A172 (cell line): ENCODE measurements at regions not wholly inside any gene's neighbourhood (a gene's known extent, or its start where the extent isn't known, plus 50 kb on each side); places are given as distances from the start of the nearest gene placed in this dataset.
"Not testable (repeated sequence)": the region's sequence is repeated elsewhere in the genome, so short reads cannot be mapped to it uniquely, and the experiment has no call there.

Experiments used
- DNase-seq: peaks from one replicate; pipeline ENCODE4 v3.0.0-alpha.2; 2015; ENCODE audit warnings: low spot score

DNA sequence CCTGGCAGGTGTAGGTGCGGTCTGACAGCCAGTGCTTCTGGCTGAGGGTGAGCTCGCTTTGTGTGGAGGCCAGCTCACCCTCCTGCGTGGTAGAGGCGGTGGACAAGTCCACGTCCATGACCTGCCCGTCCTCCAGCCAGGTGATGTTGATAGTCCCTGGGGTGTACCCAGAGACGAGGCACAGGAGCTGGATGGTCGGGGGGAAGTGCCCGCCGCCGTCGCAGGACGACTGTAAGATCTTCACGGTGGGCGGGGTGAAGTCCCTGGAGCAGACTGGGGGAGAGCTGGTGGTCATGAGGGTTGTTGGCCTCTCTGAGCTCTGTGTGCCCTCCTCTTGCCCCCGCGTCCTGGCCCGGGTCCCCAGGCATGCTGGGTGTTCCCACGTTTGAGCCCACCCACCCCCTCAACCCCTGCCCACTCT is 74.6 kb downstream of the TMEM121 start:
- DNase-seq: no peak

DNA sequence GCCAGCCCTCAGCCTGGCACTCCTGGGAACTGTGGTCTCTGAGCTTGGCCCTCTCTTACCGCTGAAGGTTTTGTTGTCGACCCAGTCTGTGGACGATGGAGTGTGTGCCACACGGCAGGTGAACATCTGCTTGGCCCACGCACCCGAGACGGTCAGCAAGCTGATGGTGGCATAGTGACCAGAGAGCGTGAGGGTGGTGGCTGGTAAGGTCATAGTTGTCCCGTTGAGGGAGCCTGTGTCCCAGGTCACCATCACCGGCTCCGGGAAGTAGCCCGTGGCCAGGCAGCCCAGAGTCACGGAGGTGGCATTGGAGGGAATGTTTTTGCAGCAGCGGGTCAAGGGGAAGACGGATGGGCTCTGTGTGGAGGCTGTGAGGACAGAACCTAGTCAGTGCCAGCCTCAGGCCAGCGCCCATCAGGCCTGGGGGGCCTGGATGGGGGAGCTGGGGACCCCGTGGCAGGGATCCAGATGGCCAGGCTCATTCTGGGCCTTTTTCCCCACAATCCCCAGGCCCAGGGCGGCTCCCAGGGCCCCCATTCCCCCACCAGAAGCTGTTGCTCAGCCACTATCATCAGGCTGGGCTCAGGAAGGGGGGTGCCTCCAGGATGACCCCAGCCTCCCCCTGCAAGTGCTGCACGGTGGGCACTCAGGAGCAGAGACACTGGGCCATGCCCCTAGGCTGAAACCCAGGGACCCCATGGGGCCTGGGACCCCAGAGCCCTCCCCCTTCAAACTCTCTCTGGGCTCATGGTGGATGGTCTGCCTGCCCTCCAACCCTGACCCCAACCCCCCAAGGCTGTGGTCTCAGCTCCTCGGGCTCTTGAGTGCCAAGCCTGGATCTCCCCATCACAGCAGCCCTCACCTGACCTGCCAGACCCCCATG is 75.2 kb downstream of the TMEM121 start:
- no peak for DNase-seq

GRCh38 chr14:105602243-105602750 is 75.9 kb downstream of the TMEM121 start:
- DNase-seq: no peak

DNA sequence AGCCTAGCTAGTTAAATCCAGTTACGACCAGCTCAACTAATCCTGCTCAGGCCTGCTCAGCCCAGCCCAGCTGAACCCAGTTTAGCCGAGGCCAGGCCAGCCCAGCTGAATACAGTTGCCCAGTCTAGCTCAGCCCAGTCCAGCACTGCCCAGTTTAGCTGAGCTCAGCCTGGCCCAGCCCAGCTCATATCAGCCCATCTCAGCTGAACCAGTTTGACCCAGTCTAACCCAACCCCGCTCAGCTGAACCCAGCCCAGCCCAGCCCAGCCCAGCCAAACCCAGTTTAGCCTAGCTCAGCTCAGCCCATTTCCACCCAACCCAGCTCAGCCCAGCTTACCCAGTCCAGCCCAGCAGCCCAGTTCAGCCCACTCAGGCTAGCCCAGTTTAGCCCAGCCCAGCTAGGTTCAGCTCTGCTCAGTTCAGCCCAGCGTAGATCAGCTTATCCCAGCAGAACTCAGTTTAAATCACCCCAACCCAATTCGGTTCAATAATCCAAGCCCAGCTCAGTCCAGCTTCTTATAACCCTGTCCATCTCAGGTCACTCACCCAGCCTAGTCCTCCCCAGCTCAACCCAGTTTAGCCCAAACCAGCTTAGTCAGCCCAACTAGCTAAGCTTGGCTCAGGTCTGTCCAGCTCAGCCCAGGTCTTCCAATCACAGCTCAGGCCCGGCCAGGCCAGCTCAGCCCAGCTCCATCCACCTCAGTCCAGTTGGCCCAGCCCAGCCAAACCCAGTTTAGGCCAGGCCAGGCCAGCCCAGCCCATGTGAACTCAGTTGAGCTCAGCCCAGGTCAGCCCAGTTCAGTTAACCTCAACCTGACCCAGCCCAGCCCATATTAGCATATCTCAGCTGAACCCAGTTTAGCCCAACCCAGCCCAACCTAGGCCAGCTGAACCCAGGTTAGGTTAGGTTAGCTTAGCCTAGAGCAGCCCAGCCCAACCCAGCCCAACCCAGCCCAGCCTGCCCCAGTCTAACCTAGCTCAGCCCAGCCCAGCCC is 76.7 kb downstream of the TMEM121 start:
- DNase-seq: no peak

- not testable (repeated sequence) for DNase-seq
These were observed 78.4 kb downstream of the TMEM121 start for GRCh38 chr14:105604531-105605463.

GRCh38 chr14:105605464-105606304 is 79.3 kb downstream of the TMEM121 start:
- DNase-seq: no peak

GRCh38 chr14:105606305-105606975 is 80.1 kb downstream of the TMEM121 start:
- DNase-seq: not testable (repeated sequence)

GRCh38 chr14:105607025-105607424 is 80.6 kb downstream of the TMEM121 start:
- DNase-seq: not testable (repeated sequence)

- DNase-seq: not testable (repeated sequence)
These were observed 88.6 kb downstream of the TMEM121 start for GRCh38 chr14:105614987-105615386.

DNA sequence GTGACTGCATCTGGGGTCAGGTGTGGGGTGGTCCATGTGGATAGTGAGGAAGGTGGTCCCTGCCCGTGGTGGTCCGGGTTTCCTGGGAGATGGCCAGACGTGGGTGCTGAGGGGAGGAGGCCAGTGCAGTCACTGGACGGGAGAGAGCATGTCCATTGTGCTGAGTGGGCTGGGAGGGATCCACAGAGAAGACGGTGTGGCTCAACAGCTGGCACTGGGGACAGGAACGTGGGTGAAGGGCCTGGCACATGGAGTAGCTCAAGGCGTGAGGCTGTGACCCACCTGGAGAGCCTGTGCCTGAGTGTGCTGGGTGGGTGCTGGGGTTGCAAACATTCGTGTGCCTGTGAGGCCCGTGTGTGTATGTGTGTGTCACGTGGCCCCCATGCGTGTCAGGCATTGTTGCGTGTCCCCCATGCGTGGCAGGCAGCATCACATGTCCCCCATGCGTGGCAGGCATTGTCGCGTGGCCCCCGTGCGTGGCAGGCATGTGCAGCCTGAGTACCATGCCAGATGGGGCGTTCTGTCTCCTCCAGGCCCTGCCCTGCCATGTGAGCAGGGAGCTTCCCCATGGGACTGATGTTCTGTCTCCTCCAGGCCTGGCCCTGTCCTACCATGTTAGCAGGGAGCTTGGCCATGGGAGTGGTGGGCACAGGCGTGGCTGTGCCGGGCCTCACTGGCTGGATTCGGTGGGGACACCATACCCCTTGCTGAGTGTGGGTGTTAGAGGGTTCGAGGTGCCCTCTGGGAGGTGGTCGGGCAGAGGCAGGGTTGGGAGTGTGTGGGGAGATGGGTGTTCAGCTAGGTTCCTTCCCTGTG is 89.8 kb downstream of the TMEM121 start:
- not testable (repeated sequence) for DNase-seq

DNA sequence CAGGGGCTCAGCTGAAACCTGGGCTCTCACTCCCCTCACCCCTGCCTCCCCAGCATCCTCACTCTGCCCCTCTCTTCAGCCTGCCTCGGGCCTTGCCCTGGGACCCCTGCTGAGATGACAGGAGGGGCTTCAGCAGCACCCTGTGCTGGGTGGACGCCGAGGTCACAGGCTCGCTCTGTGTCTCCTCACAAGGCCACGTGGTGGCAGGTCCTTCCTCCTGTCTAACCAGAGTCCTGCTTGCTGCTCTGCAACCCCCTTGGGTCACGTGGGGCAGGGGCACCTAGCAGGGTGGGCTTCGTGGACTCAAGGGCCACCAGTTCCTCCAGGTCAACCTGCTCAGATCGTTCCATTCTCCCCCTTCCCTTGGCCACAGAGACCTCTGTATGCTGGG is 90.4 kb downstream of the TMEM121 start:
- no peak for DNase-seq

DNA sequence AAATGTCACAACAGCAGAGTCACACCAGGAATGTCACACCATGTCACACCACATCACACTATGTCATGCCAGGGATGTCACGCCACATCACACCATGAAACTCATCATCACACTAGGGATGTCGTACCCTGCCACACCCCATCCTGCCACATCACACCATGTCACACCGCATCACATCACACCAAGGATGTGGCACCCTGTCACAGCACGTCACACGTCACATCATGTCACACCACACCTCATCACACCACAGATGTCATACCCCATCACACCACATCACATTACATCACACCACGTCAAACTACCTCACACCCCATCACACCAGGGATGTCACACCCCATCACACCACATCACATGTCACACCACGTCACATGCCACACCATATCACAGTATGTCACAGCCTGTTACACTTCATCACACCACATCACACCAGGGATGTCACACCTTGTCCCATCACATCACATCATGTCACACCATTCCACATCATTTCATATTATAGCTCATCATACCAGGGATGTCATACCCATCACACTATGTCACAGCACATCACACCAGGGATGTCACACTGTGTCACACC is 90.9 kb downstream of the TMEM121 start:
- no peak for DNase-seq

GRCh38 chr14:105617805-105618204 is 91.4 kb downstream of the TMEM121 start:
- DNase-seq: not testable (repeated sequence)

- DNase-seq: not testable (repeated sequence)
These were observed 92.9 kb downstream of the TMEM121 start for GRCh38 chr14:105619324-105619723.

- DNase-seq: not testable (repeated sequence)
These were observed 93.9 kb downstream of the TMEM121 start for GRCh38 chr14:105620178-105620864.

- DNase-seq: not testable (repeated sequence)
These were observed 94.6 kb downstream of the TMEM121 start for GRCh38 chr14:105620865-105621471.
